Epithelial cell of proximal tubule (primary cell): ENCODE measurements at regions not wholly inside any gene's neighbourhood (a gene's known extent, or its start where the extent isn't known, plus 50 kb on each side); places are given as distances from the start of the nearest gene placed in this dataset.
A peak's percentile ranks its signal among the peaks of the same experiment; 100 is the strongest.

Experiments
- DNase-seq: peaks from one replicate; pipeline ENCODE4 v3.0.0-alpha.2; 2011; ENCODE audit warnings: low read depth
- H3K4me3 ChIP-seq: 2 replicates; pipeline ENCODE4 v1.5.1; 2011; ENCODE audit warnings: low read depth, mild to moderate bottlenecking, low read length
- TF ChIP-seq, protein P1 (sequence below): conservative IDR thresholded peaks from 2 replicates; pipeline ENCODE4 v1.5.1; 2012; ENCODE audit warnings: low read depth, mild to moderate bottlenecking, low read length

DNA sequence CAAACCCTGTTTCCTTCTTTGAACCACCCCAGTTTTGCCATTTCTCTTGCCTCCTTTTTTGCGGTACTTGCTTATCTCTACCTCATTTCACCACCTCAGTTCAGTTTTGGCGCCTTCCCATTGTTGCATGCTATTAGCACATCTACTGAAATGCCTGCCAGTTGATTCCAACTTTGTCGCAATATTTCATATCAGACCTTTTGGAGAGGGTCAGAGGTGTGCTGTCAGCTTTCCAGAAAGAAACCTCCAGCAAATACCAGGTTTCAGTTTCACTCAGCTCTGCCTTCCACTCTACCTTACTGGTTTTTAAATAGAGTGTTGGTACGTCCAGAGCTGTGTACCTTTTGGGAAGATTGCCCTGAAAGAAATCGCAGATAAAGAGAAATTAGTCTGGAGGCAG lies 91.9 kb upstream of the CPEB2 start:
- no peak overlapping the region for H3K4me3 ChIP-seq
- DNase-seq: no peak
- TF ChIP-seq, protein P1, sequence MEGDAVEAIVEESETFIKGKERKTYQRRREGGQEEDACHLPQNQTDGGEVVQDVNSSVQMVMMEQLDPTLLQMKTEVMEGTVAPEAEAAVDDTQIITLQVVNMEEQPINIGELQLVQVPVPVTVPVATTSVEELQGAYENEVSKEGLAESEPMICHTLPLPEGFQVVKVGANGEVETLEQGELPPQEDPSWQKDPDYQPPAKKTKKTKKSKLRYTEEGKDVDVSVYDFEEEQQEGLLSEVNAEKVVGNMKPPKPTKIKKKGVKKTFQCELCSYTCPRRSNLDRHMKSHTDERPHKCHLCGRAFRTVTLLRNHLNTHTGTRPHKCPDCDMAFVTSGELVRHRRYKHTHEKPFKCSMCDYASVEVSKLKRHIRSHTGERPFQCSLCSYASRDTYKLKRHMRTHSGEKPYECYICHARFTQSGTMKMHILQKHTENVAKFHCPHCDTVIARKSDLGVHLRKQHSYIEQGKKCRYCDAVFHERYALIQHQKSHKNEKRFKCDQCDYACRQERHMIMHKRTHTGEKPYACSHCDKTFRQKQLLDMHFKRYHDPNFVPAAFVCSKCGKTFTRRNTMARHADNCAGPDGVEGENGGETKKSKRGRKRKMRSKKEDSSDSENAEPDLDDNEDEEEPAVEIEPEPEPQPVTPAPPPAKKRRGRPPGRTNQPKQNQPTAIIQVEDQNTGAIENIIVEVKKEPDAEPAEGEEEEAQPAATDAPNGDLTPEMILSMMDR: no peak

DNA sequence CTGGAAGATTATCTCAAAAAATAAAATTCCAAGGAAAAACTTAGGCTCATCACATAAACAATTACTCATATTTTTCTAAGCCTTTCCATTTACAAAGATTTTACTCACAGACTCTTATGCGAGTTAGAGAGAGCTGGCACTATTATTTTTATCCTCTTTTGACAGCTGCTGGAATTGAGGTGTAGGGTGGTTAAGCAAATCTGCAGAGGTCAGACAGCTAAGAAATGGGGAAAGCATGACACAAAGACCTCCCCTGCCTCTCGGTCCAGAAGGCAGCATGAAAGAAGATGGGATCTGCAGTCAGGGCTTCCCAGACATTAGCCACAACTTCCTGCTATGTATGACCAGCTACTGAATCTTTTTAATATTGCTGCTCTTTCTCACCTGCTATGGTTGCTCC lies 89.9 kb upstream of the CPEB2 start:
- no peak for DNase-seq
- TF ChIP-seq, protein P1: no peak
- H3K4me3 ChIP-seq: no peak overlapping the region

DNA sequence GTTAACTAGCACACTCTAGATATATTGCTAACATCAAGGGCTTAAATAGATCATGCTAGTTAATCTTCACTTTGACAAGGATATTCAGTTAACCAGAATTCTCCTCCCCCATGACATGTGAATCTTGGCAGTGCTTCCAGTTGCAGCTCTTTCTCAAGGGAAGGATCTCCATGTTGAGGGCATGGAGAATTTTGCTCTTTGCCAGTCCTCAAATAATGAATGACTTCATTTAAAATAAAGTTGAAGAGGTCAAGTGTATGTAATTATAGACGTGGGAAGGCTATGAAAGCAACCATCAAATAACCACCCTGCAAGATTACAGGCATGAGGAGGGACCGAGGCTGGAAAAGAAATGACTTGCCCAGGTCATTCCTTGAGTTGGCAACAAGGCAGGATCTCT lies 87.3 kb upstream of the CPEB2 start:
- TF ChIP-seq, protein P1: no peak
- no peak overlapping the region for H3K4me3 ChIP-seq
- no peak for DNase-seq

DNA sequence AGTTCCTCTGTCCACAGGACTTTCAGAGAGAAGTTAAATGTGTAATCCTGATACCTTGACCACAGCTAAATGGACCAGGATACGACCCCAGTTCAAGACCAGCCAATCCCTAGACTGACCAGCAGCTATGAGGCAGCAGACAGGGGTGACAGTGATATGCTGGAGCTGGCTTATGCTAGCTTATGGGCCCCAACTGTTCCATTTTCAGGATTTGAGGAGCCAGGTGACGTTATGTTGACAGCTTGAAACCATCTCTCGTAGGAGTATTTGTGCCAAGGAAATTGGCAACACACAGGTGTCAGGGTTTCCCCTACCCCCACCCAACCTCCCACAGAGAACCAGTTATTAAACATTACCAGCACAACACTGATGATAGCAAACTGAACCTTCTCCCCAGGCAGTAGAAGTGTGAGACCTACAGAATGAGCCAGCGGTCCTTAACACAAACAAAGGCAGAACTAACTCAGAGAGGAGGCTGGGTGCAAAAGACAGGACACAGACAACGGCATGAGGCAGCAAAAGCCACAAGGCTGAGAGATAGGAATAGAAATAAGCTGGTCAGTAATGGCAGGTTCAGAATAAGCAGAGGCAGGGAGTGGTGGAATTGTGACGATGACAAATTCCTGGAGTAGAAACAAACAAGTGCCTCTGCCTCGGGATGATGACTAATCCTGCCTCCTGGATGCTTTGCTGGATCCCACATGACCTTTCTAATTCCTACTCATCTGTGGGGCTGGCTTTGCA lies 85.6 kb upstream of the CPEB2 start:
- TF ChIP-seq, protein P1: no peak
- peak; percentile 89 for DNase-seq
- H3K4me3 ChIP-seq: no peak overlapping the region

DNA sequence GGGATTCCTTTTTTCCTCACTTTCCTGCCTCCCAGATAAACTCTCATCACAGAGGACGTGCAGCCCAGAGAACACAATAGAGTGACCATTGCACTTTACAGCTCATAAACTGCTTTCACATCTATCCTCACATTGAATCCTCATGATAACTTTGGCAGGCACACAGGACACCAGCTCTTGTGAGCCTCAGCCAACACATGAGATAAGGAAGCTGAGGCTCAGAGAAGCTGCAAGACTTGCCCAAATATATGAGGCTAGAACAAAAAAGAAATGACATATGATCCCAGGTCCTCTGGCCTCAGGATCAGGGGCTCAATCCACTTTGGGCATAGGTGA lies 85.0 kb upstream of the CPEB2 start:
- TF ChIP-seq, protein P1: no peak
- no peak for DNase-seq

DNA sequence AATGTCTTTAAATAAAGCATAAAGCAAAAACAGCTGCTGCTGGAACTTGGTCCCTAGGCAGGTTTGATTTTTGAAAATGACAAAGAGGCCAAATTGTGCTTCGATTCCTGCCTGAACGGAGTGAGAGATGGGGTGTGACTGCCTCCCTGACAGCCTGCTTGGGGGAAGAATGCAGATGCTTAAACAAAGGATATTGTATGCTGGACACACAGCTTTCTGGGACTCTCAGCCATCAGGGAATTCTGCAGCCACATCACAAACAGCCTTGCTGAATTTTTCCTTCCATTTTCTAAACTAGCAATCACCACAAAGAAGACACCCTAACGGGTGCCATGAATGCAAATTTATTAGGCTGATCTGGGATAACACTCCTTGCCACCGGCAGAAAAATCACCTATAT lies 83.9 kb upstream of the CPEB2 start:
- H3K4me3 ChIP-seq: no peak overlapping the region
- TF ChIP-seq, protein P1: no peak
- no peak for DNase-seq

More for the DNA sequence above, 85.0 kb upstream of the CPEB2 start:
- no peak overlapping the region for H3K4me3 ChIP-seq

DNA sequence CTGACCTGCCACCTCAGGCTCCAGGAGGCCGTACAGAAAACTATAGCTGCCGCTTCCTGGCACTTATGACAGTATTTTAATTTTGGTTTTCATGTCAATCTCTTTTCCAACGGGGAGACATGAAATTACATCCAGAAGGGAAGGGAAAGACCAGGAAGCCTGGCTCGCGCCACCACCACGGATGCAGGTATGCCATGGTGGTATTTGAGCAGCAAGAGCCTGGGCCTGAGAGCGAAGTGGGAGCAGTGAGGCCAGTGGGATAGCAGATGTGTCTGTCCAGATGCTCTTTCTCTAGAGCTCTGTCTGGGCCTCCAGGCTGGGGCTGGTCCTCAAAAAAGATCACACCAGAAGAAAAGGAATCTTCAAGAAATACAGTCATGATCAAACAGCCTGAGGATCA lies 82.5 kb upstream of the CPEB2 start:
- no peak for DNase-seq
- TF ChIP-seq, protein P1: no peak

More for the DNA sequence above, 82.5 kb upstream of the CPEB2 start:
- H3K4me3 ChIP-seq: no peak overlapping the region
